Testis (tissue), 2 donors: ENCODE measurements at regions not wholly inside any gene's neighbourhood (a gene's known extent, or its start where the extent isn't known, plus 50 kb on each side); places are given as distances from the start of the nearest gene placed in this dataset.

ENCODE experiments used
- CTCF ChIP-seq, 3 experiments: fragments of 450-650 bp in 2 of 3; fragments of 200-600 bp in 1 of 3; sonication (generic) in 1 of 3; IDR thresholded peaks; one replicate each; pipeline ENCODE4 v1.5.1; 2016 to 2019; ENCODE audit warnings: antibody characterized with exemption in 3 of 3, mild to moderate bottlenecking in 2 of 3, moderate library complexity in 1 of 3
- POLR2A ChIP-seq: fragments of 450-650 bp; IDR thresholded peaks from one replicate; pipeline ENCODE4 v1.6.1; 2017; ENCODE audit warnings: antibody characterized with exemption, mild to moderate bottlenecking, moderate library complexity

GRCh38 chr12:127393465-127393864 lies 873.5 kb upstream of the TMEM132C start:
- no peak for TF ChIP-seq CTCF (IDR thresholded peaks at IDR 0.05)
- no peak for TF ChIP-seq POLR2A
